ENCODE measurements at regions not wholly inside any gene's neighbourhood (a gene's known extent, or its start where the extent isn't known, plus 50 kb on each side); places are given as distances from the start of the nearest gene placed in this dataset.

DNA sequence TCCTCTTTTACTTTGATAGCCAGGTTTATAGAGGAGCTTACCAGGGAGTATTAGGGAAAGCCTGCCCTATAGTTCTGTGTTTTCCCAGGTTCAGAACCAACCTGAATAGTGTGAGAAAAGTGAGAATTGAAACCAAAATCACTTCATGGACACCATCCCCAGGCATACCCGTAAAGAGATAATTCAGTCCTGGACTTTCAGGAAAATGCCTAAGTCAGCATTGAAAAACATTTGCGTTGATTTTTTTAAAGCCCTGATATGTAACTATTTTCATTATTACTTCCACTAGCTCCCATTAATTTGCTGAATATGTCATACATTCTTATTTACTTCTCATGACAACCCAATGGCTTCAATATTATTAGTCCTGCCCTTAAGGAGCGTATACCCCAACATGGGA is 77.4 kb upstream of the TCF21 start:
- no peak for TF ChIP-seq POLR2A (IDR thresholded peaks at IDR 0.05)
- TF ChIP-seq, protein P1, sequence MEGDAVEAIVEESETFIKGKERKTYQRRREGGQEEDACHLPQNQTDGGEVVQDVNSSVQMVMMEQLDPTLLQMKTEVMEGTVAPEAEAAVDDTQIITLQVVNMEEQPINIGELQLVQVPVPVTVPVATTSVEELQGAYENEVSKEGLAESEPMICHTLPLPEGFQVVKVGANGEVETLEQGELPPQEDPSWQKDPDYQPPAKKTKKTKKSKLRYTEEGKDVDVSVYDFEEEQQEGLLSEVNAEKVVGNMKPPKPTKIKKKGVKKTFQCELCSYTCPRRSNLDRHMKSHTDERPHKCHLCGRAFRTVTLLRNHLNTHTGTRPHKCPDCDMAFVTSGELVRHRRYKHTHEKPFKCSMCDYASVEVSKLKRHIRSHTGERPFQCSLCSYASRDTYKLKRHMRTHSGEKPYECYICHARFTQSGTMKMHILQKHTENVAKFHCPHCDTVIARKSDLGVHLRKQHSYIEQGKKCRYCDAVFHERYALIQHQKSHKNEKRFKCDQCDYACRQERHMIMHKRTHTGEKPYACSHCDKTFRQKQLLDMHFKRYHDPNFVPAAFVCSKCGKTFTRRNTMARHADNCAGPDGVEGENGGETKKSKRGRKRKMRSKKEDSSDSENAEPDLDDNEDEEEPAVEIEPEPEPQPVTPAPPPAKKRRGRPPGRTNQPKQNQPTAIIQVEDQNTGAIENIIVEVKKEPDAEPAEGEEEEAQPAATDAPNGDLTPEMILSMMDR (IDR thresholded peaks at IDR 0.05), result no peak

All from sigmoid colon (tissue), 3 donors.